NCI-H1436 (cell line): ENCODE measurements at regions not wholly inside any gene's neighbourhood (a gene's known extent, or its start where the extent isn't known, plus 50 kb on each side); places are given as distances from the start of the nearest gene placed in this dataset.

Experiments used
- DNase-seq: peaks from one replicate; lab custom pipeline; 2025; lab: John Stamatoyannopoulos, UW

- DNase-seq, result no peak
Measured at GRCh38 chr15:69577397-69577796, 124.8 kb downstream of the RPLP1 start.

- DNase-seq, result no peak
Measured at GRCh38 chr15:69578252-69578651, 125.6 kb downstream of the RPLP1 start.

GRCh38 chr15:69578787-69579583 is 126.4 kb downstream of the RPLP1 start:
- no peak for DNase-seq

GRCh38 chr15:69579950-69580618 is 127.5 kb downstream of the RPLP1 start:
- no peak for DNase-seq

- DNase-seq, result no peak
Measured at GRCh38 chr15:69583626-69584025, 131.0 kb downstream of the RPLP1 start.

GRCh38 chr15:69585937-69586336 is 133.3 kb downstream of the RPLP1 start:
- no peak for DNase-seq

GRCh38 chr15:69586721-69587120 is 134.1 kb downstream of the RPLP1 start:
- no peak for DNase-seq

- no peak for DNase-seq
Measured at GRCh38 chr15:69587723-69588426, 135.3 kb downstream of the RPLP1 start.

GRCh38 chr15:69590201-69590710 is 137.6 kb downstream of the RPLP1 start:
- no peak for DNase-seq

- no peak for DNase-seq
Measured at GRCh38 chr15:69590932-69591524, 138.4 kb downstream of the RPLP1 start.

- DNase-seq, result peak; percentile 80
Measured at GRCh38 chr15:69591905-69592508, 139.4 kb downstream of the RPLP1 start.

- DNase-seq, result no peak
Measured at GRCh38 chr15:69592954-69593353, 140.3 kb downstream of the RPLP1 start.

- no peak for DNase-seq
Measured at GRCh38 chr15:69593488-69593887, 140.9 kb downstream of the RPLP1 start.

GRCh38 chr15:69593981-69594966 is 141.7 kb downstream of the RPLP1 start:
- DNase-seq, result peak; percentile 90

GRCh38 chr15:69595009-69595791 is 142.6 kb downstream of the RPLP1 start:
- no peak for DNase-seq

- no peak for DNase-seq
Measured at GRCh38 chr15:69597061-69597592, 144.5 kb downstream of the RPLP1 start.

GRCh38 chr15:69599271-69599670 is 146.7 kb downstream of the RPLP1 start:
- DNase-seq, result no peak

GRCh38 chr15:69600556-69601085 is 148.0 kb downstream of the RPLP1 start:
- DNase-seq, result no peak
